Endothelial cell of umbilical vein (primary cell): ENCODE measurements at regions not wholly inside any gene's neighbourhood (a gene's known extent, or its start where the extent isn't known, plus 50 kb on each side); places are given as distances from the start of the nearest gene placed in this dataset.
"Not testable (repeated sequence)": the region's sequence is repeated elsewhere in the genome, so short reads cannot be mapped to it uniquely, and the experiment has no call there.

Experiments
- BruUV-seq: library from RNA; stranded (reverse); fragments of 400-500 nt; replicated peaks from 2 replicates; lab custom pipeline; 2021; lab: Mats Ljungman, UMichigan
- CTCF ChIA-PET: fragments of 300-600, 350-600 bp; sonication (Branson Sonifier 250); formaldehyde crosslinking; loops from one replicate; lab custom pipeline; 2021; ENCODE audit warnings: antibody characterized with exemption, inconsistent platforms; lab: Charles Lee
- POLR2A ChIA-PET: fragments of 300-600, 350-600 bp; sonication (Branson Sonifier 250); formaldehyde crosslinking; loops from one replicate; lab custom pipeline; 2021; ENCODE audit warnings: antibody characterized with exemption, inconsistent platforms; lab: Charles Lee
- DNase-seq: peaks from one replicate; pipeline ENCODE4 v3.0.0-alpha.2; 2011; ENCODE audit warnings: low read depth, low spot score
- FAIRE-seq: peaks from 2 replicates; lab custom pipeline; 2011; peaks lifted over from hg19 to GRCh38; lab: Jason Lieb, UNC
- H2AFZ ChIP-seq: 2 replicates; pipeline ENCODE4 v1.6.0; 2012; ENCODE audit warnings: low read depth, low read length, control low read depth, inconsistent platforms
- H3K27ac ChIP-seq: 2 replicates; pipeline ENCODE4 v1.5.1; 2011; ENCODE audit warnings: low read depth, mild to moderate bottlenecking, control low read depth, low read length, moderate library complexity; ENCODE audit not compliant: insufficient read depth
- H3K27me3 ChIP-seq, 2 experiments: 2 replicates each; pipeline versions ENCODE4 v1.6.0 to v1.6.1; 2011; ENCODE audit warnings: low read length in 2 of 2, mixed read lengths in 1 of 2; ENCODE audit not compliant: control insufficient read depth in 2 of 2, insufficient read depth in 2 of 2
- H3K36me3 ChIP-seq, 2 experiments: 2 replicates in 1 of 2; 3 replicates in 1 of 2; pipeline ENCODE4 v1.5.1; 2011; ENCODE audit warnings: low read length in 2 of 2, mild to moderate bottlenecking in 1 of 2, moderate library complexity in 1 of 2; ENCODE audit not compliant: control insufficient read depth in 2 of 2, insufficient read depth in 2 of 2; ENCODE audit errors: extremely low read depth in 1 of 2
- H3K4me1 ChIP-seq: 3 replicates; pipeline ENCODE4 v1.5.1; 2011; ENCODE audit warnings: mild to moderate bottlenecking, low read length; ENCODE audit not compliant: control insufficient read depth, insufficient read depth; ENCODE audit errors: extremely low read depth
- H3K4me2 ChIP-seq: 2 replicates; pipeline ENCODE4 v1.6.1; 2011; ENCODE audit warnings: low read length, control low read depth, mixed read lengths; ENCODE audit not compliant: insufficient read depth
- H3K4me3 ChIP-seq, 3 experiments: fragments of 200-600 bp in 1 of 3; sonication (generic), shearing (Covaris generic) in 1 of 3; replicated peaks in 1 of 3; 2 replicates each; pipeline ENCODE4 v1.5.1; 2011 to 2016; ENCODE audit warnings: control low read depth in 3 of 3, low read length in 3 of 3, mild to moderate bottlenecking in 2 of 3, inconsistent platforms in 1 of 3, low read depth in 1 of 3, moderate library complexity in 1 of 3; ENCODE audit not compliant: insufficient read depth in 1 of 3
- H3K79me2 ChIP-seq: 2 replicates; pipeline ENCODE4 v1.6.0; 2012; ENCODE audit warnings: low read length, inconsistent platforms; ENCODE audit not compliant: control insufficient read depth, insufficient read depth
- H3K9ac ChIP-seq: replicated peaks from 2 replicates; pipeline ENCODE3; 2011; ENCODE audit warnings: low read length, control low read depth; ENCODE audit not compliant: insufficient read depth; ENCODE audit errors: extremely low read depth
- H3K9me1 ChIP-seq: replicated peaks from 3 replicates; pipeline ENCODE4 v1.6.0; 2011; ENCODE audit warnings: mild to moderate bottlenecking, low read length; ENCODE audit not compliant: control insufficient read depth, insufficient read depth; ENCODE audit errors: extremely low read depth
- H3K9me3 ChIP-seq: replicated peaks from 2 replicates; pipeline ENCODE4 v1.5.1; 2012; ENCODE audit warnings: low read length, inconsistent platforms; ENCODE audit not compliant: control insufficient read depth, insufficient read depth
- H4K20me1 ChIP-seq: replicated peaks from 2 replicates; pipeline ENCODE3; 2011; ENCODE audit warnings: mild to moderate bottlenecking, low read length; ENCODE audit not compliant: control insufficient read depth, insufficient read depth; ENCODE audit errors: extremely low read depth
- CTCF ChIP-seq, 2 donors: IDR thresholded peaks; 1 replicate in 1 of 2; 2 replicates in 1 of 2; pipeline ENCODE4 v1.5.1; 2011; ENCODE audit warnings: low read length in 2 of 2, mild to moderate bottlenecking in 2 of 2, moderate library complexity in 2 of 2, control low read depth in 1 of 2, inconsistent platforms in 1 of 2, low read depth in 1 of 2; ENCODE audit not compliant: insufficient read depth in 1 of 2; ENCODE audit errors: extremely low read depth in 1 of 2
- EZH2 ChIP-seq: IDR thresholded peaks from 2 replicates; pipeline ENCODE4 v1.6.1; 2012; ENCODE audit warnings: borderline replicate concordance, low read depth, mild to moderate bottlenecking, moderate library complexity, low read length, inconsistent platforms; ENCODE audit not compliant: severe bottlenecking
- FOS ChIP-seq: IDR thresholded peaks from 2 replicates; pipeline ENCODE4 v1.6.1; 2011; ENCODE audit warnings: mild to moderate bottlenecking, low read length, moderate library complexity, borderline replicate concordance; ENCODE audit not compliant: insufficient read depth
- GATA2 ChIP-seq: IDR thresholded peaks from 2 replicates; pipeline ENCODE4 v1.7.0; 2011; ENCODE audit warnings: low read depth, mild to moderate bottlenecking, moderate library complexity, mixed read lengths, low read length; ENCODE audit not compliant: insufficient read length, insufficient read depth
- JUN ChIP-seq: IDR thresholded peaks from 2 replicates; pipeline ENCODE4 v1.6.1; 2011; ENCODE audit warnings: borderline replicate concordance, low read depth; ENCODE audit not compliant: insufficient read length, insufficient read depth
- MYC ChIP-seq: IDR thresholded peaks from one replicate; pipeline ENCODE4 v1.6.1; 2011; ENCODE audit warnings: mild to moderate bottlenecking, low read depth, low read length
- POLR2A ChIP-seq: IDR thresholded peaks from 2 replicates; pipeline ENCODE4 v1.6.1; 2012; ENCODE audit warnings: low read depth, mild to moderate bottlenecking, control low read depth, low read length
- POLR2AphosphoS5 ChIP-seq: IDR thresholded peaks from 2 replicates; pipeline ENCODE4 v1.6.1; 2012; ENCODE audit warnings: low read depth, mild to moderate bottlenecking, control low read depth, low read length, moderate library complexity; ENCODE audit not compliant: insufficient read depth
- dilution Hi-C: fragments of 300-500 bp; cut with MboI; formaldehyde crosslinking; loops from one replicate; pipeline ENCODE4 v1.15.0; 2019; ENCODE audit warnings: low sequenced_read_pairs; ENCODE audit not compliant: extremely low pct_ligation_motif_present
- intact Hi-C: fragments of 100-400 bp; cut with micrococcal nuclease; formaldehyde crosslinking; loops from one replicate; pipeline ENCODE4 v1.10.0; 2022
- TF ChIP-seq, protein P1 (sequence below): IDR thresholded peaks from 2 replicates; pipeline ENCODE4 v1.6.1; 2011; ENCODE audit not compliant: insufficient read depth, insufficient read length

- Histone ChIP-seq H4K20me1 (no peaks in the 10 kb centered on the region), H3K4me2 (no peak overlapping the region), H3K4me1 (no peaks in the 10 kb centered on the region), H3K27me3 (no peaks in the 10 kb centered on the region), H3K9ac (no peak overlapping the region), H3K27ac (no peak overlapping the region), H3K4me3 (no peak overlapping the region), H3K9me3 (peaks cover 9% of the 10 kb centered on the region), H3K79me2 (no peaks in the 10 kb centered on the region), H3K36me3 (no peaks in the 10 kb centered on the region), H2AFZ (no peak overlapping the region), H3K9me1 (no peaks in the 10 kb centered on the region)
- DNase-seq (no peak), FAIRE-seq (no peak)
- intact Hi-C loops (no loop called here), dilution Hi-C loops (no loop called here)
- TF ChIP-seq JUN (no peak), CTCF (IDR thresholded peaks at IDR 0.05; ENCODE audit: extremely low read depth in 1 of 2, insufficient read depth in 1 of 2, low read depth in 1 of 2, low read length in 2 of 2) (no peak), POLR2AphosphoS5 (no peak), POLR2A (no peak), EZH2 (no peak), MYC (no peak), GATA2 (no peak), FOS (no peak)
- TF ChIP-seq, protein P1, sequence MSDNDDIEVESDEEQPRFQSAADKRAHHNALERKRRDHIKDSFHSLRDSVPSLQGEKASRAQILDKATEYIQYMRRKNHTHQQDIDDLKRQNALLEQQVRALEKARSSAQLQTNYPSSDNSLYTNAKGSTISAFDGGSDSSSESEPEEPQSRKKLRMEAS = no peak
- no TSS peak for BruUV-seq
- CTCF ChIA-PET = no interaction called here
- POLR2A ChIA-PET = no interaction called here
These were observed 184.8 kb upstream of the RPRM start for GRCh38 chr2:153663371-153663770.

- H3K4me1 ChIP-seq, POLR2A ChIA-PET, H3K36me3 ChIP-seq, FAIRE-seq, intact Hi-C loops, H3K27me3 ChIP-seq, H2AFZ ChIP-seq, H4K20me1 ChIP-seq, H3K79me2 ChIP-seq, BruUV-seq, DNase-seq, H3K4me2 ChIP-seq, H3K27ac ChIP-seq, dilution Hi-C loops, H3K4me3 ChIP-seq, CTCF ChIA-PET, H3K9me1 ChIP-seq, H3K9ac ChIP-seq: not testable (repeated sequence)
- H3K9me3 ChIP-seq = peaks cover 14% of the 10 kb centered on the region
These were observed 185.4 kb upstream of the RPRM start for GRCh38 chr2:153664009-153664408.
